Left colon (tissue), 2 donors: ENCODE measurements at regions not wholly inside any gene's neighbourhood (a gene's known extent, or its start where the extent isn't known, plus 50 kb on each side); places are given as distances from the start of the nearest gene placed in this dataset.

Source experiments
- ATAC-seq: fragments of 200-7000 bp; cut with Tn5 transposase; one replicate; pipeline ENCODE4 v1.9.1; 2020; ENCODE audit warnings: mild to moderate bottlenecking, moderate library complexity
- DNase-seq, 2 donors: peaks; one replicate each; pipeline ENCODE4 v3.0.0-alpha.2; 2020
- intact Hi-C, 2 donors: fragments of 100-400 bp; cut with DNase I in 1 of 2; cut with micrococcal nuclease in 1 of 2; formaldehyde crosslinking; loops; one replicate each; pipeline versions ENCODE4 v1.11.2 to v1.14.0; 2022; cut with DNase I, micrococcal nuclease
- donor health status: DM: no; HTN: no; CAD: no.
- donor health status: DM: yes; HTN: yes; CAD: no.

- no peak for ATAC-seq
- DNase-seq = no peak
- intact Hi-C loops = no loop called here
Measured at GRCh38 chr18:75638223-75638775, 210.8 kb upstream of the SMIM21 start.

- intact Hi-C loops = no loop called here
- DNase-seq = no peak
- ATAC-seq = no peak
Measured at GRCh38 chr18:75635096-75635495, 207.6 kb upstream of the SMIM21 start.

DNA sequence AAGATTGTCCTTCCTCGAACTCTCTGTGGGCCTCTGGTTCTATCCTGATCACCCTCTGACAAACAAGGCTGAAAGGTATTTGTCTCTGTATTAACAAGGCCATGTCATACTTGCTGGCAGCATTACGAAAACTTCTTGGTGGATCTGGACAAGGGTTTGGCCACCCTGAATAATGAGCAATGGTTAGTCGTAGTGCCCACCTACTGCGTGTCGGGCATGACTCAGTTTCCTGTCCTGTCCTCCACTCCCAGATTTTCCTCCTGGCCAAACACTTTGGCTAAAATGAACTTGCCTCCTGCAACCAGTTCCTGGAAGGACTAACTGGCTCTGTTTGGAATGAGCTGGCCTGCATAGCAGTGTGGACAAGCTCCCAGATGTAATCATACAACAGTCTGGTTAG lies 198.5 kb upstream of the SMIM21 start:
- ATAC-seq (no peak), DNase-seq (no peak)
- intact Hi-C loops = no loop called here

DNA sequence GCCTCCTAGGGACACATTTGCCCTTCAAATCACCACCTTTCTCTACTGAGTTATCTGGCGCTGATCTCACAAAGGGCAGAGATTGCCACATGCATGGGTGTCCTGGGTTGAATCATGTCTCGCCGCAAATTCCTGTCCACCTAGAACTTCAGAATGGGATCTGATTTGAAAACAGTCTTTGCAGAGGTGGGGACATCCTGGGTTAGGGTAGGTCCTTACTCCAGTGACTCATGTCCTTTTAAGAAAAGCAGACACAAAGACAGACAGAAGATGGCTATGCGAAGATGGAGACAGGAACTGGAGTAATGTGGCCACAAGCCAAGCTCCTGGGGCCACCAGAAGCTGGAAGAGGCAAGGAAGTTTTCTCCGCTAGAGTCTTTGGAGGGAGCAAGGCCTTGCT lies 197.4 kb upstream of the SMIM21 start:
- DNase-seq (no peak), ATAC-seq (no peak)
- intact Hi-C loops = no loop called here

DNA sequence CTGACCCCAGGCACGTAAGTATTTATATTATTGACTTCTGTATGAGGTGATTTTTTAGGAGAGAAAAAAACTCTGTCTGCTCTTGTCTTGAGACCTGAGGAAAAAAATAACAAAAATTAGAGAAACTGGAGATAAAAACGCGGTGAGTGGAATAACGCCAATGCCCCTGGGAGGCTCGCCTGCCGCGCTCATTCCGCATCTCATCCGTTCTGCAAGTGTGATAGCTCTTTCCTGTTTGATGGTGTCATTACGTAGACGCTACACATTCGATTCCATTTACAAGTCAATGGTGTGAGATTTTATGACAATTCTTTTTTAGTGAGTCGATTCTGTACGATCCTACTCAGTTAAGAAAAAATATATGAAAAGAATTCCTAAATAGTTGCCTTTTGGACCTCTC lies 194.3 kb upstream of the SMIM21 start:
- ATAC-seq = no peak
- DNase-seq = no peak
- intact Hi-C loops = no loop called here

- ATAC-seq = no peak
- DNase-seq = no peak
- intact Hi-C loops = no loop called here
Measured at GRCh38 chr18:75618146-75618545, 190.6 kb upstream of the SMIM21 start.

DNA sequence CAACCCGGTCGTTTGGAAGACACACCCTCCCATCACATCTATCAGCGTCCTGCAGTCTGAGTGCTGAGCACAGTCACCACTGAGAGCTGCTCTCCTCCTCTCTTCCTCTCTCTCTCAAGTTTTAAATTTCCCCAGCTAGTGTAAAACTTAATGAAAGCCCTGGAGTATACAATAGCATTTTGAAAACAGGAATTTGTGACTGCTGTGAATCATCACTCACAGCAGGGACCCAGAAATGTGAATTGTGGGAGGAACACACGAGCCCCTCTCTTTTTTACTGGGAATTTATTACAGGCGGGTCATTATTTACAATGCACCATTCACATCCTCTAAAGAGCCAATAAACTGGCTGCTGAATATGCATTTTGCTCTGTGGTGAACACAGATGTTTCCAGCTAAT lies 185.0 kb upstream of the SMIM21 start:
- ATAC-seq (no peak), DNase-seq (no peak)
- intact Hi-C loops = no loop called here

- DNase-seq = no peak
- intact Hi-C loops = no loop called here
- no peak for ATAC-seq
Measured at GRCh38 chr18:75607701-75608100, 180.2 kb upstream of the SMIM21 start.

DNA sequence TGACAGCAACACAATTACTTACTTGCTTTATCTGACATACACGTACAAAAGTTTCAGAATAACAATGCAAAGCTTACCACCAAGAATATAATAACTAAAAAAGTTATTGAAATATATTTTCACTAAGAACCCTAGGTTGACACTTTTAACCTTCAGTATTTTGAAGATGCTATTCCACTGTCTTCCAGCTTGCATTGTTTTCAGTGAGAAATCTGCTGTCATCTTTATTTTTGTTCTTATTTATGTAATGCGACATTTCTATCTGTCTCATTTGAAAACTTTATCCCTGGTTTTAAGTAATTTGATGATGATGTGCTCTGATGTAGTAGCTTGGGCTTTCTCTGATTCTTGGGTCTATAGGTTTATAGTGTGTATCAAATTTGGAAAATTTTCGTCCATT lies 165.0 kb upstream of the SMIM21 start:
- intact Hi-C loops = no loop called here
- no peak for ATAC-seq
- no peak for DNase-seq

- intact Hi-C loops = no loop called here
- ATAC-seq = no peak
Measured at GRCh38 chr18:75588412-75588811, 160.9 kb upstream of the SMIM21 start.

DNA sequence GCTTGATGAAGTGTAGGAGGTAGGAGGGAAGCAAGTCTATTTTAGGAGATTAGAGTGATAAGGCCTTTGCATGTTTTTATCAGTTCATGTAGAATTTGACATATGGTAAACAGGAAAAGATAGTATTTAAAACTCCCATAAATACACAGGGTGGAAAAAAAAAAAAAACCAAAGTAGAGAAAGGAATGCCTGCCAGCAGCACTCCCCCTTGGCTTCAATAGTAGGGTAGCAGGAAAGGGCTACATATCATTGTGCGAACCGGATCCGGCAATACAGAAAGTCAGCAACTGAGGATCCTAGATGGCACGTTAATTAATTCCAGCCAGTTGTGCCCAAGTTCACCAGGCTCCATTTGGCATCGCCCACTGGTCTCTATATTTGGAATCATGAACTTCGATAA lies 159.6 kb upstream of the SMIM21 start:
- ATAC-seq = no peak
- intact Hi-C loops = no loop called here
- DNase-seq = no peak

More at GRCh38 chr18:75588412-75588811, 160.9 kb upstream of the SMIM21 start:
- DNase-seq = no peak

DNA sequence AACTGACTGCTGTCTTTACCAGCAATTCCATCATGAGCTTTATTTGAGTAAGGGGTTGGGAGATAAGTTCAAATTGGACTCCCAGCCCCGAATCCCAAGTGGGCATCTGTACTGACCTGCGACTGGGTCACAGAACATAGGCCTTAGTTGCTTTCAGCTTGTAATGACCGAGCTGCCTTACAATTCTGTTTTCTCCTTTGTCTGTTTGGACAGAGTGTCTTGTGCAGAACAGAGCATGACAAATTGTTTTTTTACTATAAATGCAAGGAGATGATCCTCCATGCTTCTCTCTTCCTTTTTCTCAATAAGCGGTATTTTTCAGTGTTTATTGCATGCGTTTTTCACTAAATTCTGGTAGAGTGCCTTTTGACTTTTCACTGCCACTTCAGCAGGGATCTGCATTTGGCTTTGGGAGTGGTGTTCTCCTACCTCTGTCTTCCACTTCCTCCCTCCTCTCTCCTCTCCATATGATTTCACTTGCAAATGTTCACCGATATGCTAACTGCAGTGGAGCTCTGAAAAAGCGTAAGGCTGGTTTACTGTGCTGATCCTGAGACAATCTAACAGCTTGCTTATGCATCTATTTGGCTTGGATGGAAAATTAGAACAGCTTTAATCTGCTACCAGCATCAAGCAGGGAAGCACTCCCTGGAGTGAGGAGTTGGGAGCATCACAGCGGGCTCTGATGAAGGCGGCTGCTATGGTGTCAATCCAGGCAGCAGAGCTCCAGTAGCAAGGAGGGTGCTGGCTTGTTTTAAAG lies 158.8 kb upstream of the SMIM21 start:
- intact Hi-C loops = no loop called here
- DNase-seq (no peak), ATAC-seq (no peak)

GRCh38 chr18:75582940-75583339 lies 155.4 kb upstream of the SMIM21 start:
- DNase-seq (no peak), ATAC-seq (no peak)
- intact Hi-C loops = no loop called here

GRCh38 chr18:75582406-75582821 lies 154.9 kb upstream of the SMIM21 start:
- intact Hi-C loops = no loop called here
- ATAC-seq (no peak), DNase-seq (no peak)

DNA sequence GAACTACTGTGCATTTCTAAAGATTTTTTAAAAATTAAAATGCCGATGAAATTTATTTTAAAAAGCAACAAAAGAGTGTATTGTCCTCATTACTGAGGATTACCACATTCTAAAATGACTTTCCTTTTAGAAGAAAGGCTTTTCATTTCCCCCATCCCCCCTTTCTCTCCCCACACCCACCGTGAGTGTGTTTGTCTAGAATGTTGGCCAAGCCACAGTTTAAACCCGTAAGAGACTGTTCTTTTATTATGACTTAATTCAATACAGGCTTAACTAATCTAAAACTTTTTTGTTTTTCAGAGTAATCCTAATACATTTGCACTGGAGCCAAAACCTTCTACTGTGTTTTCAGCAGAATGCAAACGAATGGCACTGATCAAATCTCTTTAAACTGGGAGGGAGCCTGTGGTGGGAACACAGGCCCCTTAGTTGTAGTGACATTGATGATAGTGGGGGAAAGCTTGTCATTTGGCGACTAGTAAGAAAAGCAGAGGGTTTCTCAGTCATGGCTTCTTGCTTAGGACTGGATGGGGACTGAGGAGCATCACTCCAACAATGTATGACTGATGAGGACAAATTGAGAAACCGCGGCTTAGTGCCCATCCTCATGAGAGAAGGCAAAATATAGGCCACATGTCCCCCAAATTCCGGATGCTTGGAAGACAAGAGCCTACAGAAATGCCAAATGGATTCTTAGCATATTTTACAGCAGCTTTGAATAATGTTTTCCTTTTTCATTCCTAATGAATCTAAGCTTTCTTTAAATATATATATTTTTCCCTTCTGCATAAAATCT lies 154.0 kb upstream of the SMIM21 start:
- DNase-seq (no peak), ATAC-seq (no peak)
- intact Hi-C loops = no loop called here

DNA sequence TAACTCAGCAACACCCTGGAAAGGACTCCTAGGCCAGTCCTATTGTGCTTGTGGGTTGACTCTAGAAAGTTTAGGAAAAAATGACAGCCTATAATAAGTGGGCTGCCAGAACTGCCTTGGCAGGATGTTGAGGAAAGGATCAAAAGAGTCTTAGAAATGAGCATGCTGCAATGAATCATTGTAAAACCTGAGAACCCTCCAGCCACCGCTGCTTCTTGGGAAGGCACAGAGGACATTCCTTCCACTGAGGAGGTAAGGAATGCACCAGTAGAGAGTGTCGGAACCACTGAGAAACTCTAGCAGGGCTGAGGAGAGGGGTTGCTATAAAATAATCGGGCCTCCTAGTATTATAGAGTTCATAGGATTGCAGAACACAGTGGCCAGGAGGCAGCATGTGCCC lies 146.7 kb upstream of the SMIM21 start:
- DNase-seq (no peak), ATAC-seq (no peak)
- intact Hi-C loops = no loop called here

- no peak for ATAC-seq
- intact Hi-C loops = no loop called here
- DNase-seq = no peak
Measured at GRCh38 chr18:75563150-75563549, 135.6 kb upstream of the SMIM21 start.

- DNase-seq (no peak), ATAC-seq (no peak)
- intact Hi-C loops = no loop called here
Measured at GRCh38 chr18:75562216-75562615, 134.7 kb upstream of the SMIM21 start.

DNA sequence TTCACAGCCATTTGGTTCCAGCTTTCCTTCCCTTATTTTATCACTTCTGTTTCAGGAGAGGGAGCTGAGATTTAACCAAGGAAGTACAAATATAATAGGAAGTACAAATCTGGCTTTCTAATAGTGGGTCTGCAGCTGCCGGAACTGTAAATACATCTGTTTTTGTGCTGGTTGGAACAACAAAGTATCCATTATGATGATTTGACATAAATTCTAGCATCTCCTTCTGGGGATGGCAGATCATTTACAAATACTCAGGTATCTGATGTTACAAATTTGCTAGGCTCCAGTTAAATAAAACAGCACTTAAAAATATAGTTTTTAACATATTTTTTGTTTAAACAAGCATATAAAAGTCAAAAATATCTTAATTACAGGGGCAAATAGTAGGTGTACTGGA lies 131.3 kb upstream of the SMIM21 start:
- ATAC-seq (no peak), DNase-seq (no peak)
- intact Hi-C loops = no loop called here

DNA sequence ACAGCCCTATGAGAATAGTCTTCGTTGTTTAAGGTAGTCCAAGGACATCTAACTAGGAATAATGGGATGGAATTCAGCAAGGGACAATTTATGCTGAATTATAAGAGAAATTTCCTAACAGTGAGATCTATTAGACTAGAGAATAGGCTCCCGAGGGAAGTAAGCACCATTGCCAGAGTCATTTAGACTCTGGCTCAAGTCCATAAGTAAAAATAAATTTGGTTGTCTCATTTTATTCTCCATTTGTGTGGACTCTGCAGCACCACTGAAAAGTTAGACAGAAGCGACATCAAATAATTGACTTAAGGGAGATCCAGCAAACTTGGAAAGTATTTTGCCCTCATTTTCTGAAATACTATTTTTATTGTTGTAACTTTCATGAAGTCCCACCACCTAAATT lies 129.3 kb upstream of the SMIM21 start:
- intact Hi-C loops = no loop called here
- no peak for ATAC-seq
- no peak for DNase-seq
